Chondrocyte (in vitro differentiated cells): ENCODE measurements at regions not wholly inside any gene's neighbourhood (a gene's known extent, or its start where the extent isn't known, plus 50 kb on each side); places are given as distances from the start of the nearest gene placed in this dataset.

Experiments used
- DNase-seq: peaks from one replicate; pipeline ENCODE4 v3.0.0; 2021; ENCODE audit warnings: mixed read lengths, low spot score
- H3K27ac Mint-ChIP-seq: one replicate; pipeline ENCODE4 v1.8.0; 2021; ENCODE audit warnings: mild to moderate bottlenecking, moderate library complexity, mixed read lengths; ENCODE audit not compliant: unreplicated experiment
- H3K27me3 Mint-ChIP-seq: 2 replicates; pipeline ENCODE4 v1.8.0; 2021; ENCODE audit warnings: low read depth, mixed read lengths
- H3K36me3 Mint-ChIP-seq: 2 replicates; pipeline ENCODE4 v1.8.0; 2021; ENCODE audit warnings: low read depth, mixed read lengths
- H3K4me1 Mint-ChIP-seq: 2 replicates; pipeline ENCODE4 v1.8.0; 2021; ENCODE audit warnings: low read depth, mild to moderate bottlenecking, mixed read lengths
- H3K4me3 Mint-ChIP-seq: one replicate; pipeline ENCODE4 v1.8.0; 2021; ENCODE audit warnings: mild to moderate bottlenecking, moderate library complexity, mixed read lengths; ENCODE audit not compliant: unreplicated experiment
- H3K9me3 Mint-ChIP-seq: 2 replicates; pipeline ENCODE4 v1.8.0; 2021; ENCODE audit warnings: low read depth, mixed read lengths
- CTCF ChIP-seq: fragments of 200-600 bp; sonication (generic); IDR thresholded peaks from 2 replicates; pipeline ENCODE4 v1.5.0; 2021; ENCODE audit warnings: antibody characterized with exemption, mild to moderate bottlenecking, moderate library complexity

GRCh38 chr11:86193297-86194095 lies 51.1 kb upstream of the EED start:
- peak overlapping the region; percentile 9 for H3K27ac Mint-ChIP-seq
- DNase-seq, result no peak
- no peaks in the 10 kb centered on the region for H3K9me3 Mint-ChIP-seq
- TF ChIP-seq CTCF, result peak; percentile 91
- H3K4me1 Mint-ChIP-seq, result peaks cover 29% of the 10 kb centered on the region
- H3K36me3 Mint-ChIP-seq, result no peaks in the 10 kb centered on the region
- H3K4me3 Mint-ChIP-seq, result peak overlapping the region; percentile 56
- H3K27me3 Mint-ChIP-seq, result no peaks in the 10 kb centered on the region

- H3K36me3 Mint-ChIP-seq, result no peaks in the 10 kb centered on the region
- H3K4me3 Mint-ChIP-seq, result no peak overlapping the region
- H3K4me1 Mint-ChIP-seq, result peaks cover 29% of the 10 kb centered on the region
- H3K9me3 Mint-ChIP-seq, result no peaks in the 10 kb centered on the region
- no peak overlapping the region for H3K27ac Mint-ChIP-seq
- H3K27me3 Mint-ChIP-seq, result no peaks in the 10 kb centered on the region
- no peak for TF ChIP-seq CTCF
- DNase-seq, result no peak
Observed at GRCh38 chr11:86192519-86193257, 51.9 kb upstream of the EED start.

GRCh38 chr11:86191874-86192273 lies 52.7 kb upstream of the EED start:
- H3K36me3 Mint-ChIP-seq, result no peaks in the 10 kb centered on the region
- no peaks in the 10 kb centered on the region for H3K9me3 Mint-ChIP-seq
- DNase-seq, result no peak

GRCh38 chr11:86187027-86187426 lies 57.5 kb upstream of the EED start:
- no peak for TF ChIP-seq CTCF
- Mint-ChIP-seq H3K27ac (no peak overlapping the region), H3K4me1 (peaks cover 13% of the 10 kb centered on the region), H3K36me3 (no peaks in the 10 kb centered on the region), H3K27me3 (no peaks in the 10 kb centered on the region), H3K4me3 (no peak overlapping the region), H3K9me3 (no peaks in the 10 kb centered on the region)
- DNase-seq, result no peak

More at GRCh38 chr11:86191874-86192273, 52.7 kb upstream of the EED start:
- Mint-ChIP-seq H3K27ac (no peak overlapping the region), H3K4me3 (no peak overlapping the region), H3K27me3 (no peaks in the 10 kb centered on the region), H3K4me1 (peaks cover 26% of the 10 kb centered on the region)
- TF ChIP-seq CTCF, result no peak

GRCh38 chr11:86186386-86186785 lies 58.2 kb upstream of the EED start:
- Mint-ChIP-seq H3K4me3 (no peak overlapping the region), H3K4me1 (peaks cover 13% of the 10 kb centered on the region), H3K9me3 (no peaks in the 10 kb centered on the region), H3K27me3 (no peaks in the 10 kb centered on the region), H3K36me3 (no peaks in the 10 kb centered on the region), H3K27ac (no peak overlapping the region)
- no peak for DNase-seq
- TF ChIP-seq CTCF, result no peak
